ENCODE measurements at regions not wholly inside any gene's neighbourhood (a gene's known extent, or its start where the extent isn't known, plus 50 kb on each side); places are given as distances from the start of the nearest gene placed in this dataset.

DNA sequence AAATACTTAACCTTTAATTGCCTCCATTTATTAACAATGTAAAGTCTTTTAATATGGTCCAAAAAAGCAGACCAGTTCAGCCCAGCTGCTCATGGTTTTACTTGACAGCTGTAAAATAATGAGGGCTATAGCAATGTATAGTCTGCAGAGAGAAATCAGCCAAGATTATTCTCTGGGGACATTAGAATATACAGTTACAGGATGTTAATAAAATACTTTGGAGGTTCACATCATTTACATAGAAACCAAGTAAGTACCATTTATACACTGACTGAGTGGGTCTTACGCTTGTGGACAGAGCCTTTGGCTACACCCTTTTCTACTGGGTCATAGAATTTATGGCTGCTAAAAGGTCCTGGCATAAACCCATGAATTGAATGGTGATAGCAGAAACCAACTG lies 340.7 kb upstream of the CELF2 start:
- Mint-ChIP-seq H3K27ac (no peak overlapping the region), H3K27me3 (ENCODE audit: low read depth in 2 of 2) (peaks cover 0 to 6% of the 10 kb centered on the region in 2 donors), H3K9me3 (peaks cover 0 to 2% of the 10 kb centered on the region in 2 donors), H3K4me3 (no peak overlapping the region), H3K36me3 (no peaks in the 10 kb centered on the region), H3K4me1 (no peaks in the 10 kb centered on the region)
- ATAC-seq (no peak), DNase-seq (no peak)
- H3K27me3 ChIP-seq (ENCODE audit: control insufficient read depth, insufficient read depth, low read length) = no peaks in the 10 kb centered on the region
- no peak overlapping the region for H3K4me3 ChIP-seq (ENCODE audit: low read length)
- TF ChIP-seq, protein P1, sequence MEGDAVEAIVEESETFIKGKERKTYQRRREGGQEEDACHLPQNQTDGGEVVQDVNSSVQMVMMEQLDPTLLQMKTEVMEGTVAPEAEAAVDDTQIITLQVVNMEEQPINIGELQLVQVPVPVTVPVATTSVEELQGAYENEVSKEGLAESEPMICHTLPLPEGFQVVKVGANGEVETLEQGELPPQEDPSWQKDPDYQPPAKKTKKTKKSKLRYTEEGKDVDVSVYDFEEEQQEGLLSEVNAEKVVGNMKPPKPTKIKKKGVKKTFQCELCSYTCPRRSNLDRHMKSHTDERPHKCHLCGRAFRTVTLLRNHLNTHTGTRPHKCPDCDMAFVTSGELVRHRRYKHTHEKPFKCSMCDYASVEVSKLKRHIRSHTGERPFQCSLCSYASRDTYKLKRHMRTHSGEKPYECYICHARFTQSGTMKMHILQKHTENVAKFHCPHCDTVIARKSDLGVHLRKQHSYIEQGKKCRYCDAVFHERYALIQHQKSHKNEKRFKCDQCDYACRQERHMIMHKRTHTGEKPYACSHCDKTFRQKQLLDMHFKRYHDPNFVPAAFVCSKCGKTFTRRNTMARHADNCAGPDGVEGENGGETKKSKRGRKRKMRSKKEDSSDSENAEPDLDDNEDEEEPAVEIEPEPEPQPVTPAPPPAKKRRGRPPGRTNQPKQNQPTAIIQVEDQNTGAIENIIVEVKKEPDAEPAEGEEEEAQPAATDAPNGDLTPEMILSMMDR (IDR thresholded peaks at IDR 0.05) = no peak
- no peaks in the 10 kb centered on the region for H3K9me3 ChIP-seq (ENCODE audit: control insufficient read depth, insufficient read depth, low read length)
- 100% methylated on average over 1 of the region's 1 CpG for WGBS (ENCODE audit: insufficient coverage)
- intact Hi-C loops (cut with micrococcal nuclease) = no loop called here
- no peaks in the 10 kb centered on the region for H3K36me3 ChIP-seq (ENCODE audit: control insufficient read depth, insufficient read depth, low read length)
- H3K27ac ChIP-seq (ENCODE audit: low read length) = no peak overlapping the region
- no peaks in the 10 kb centered on the region for H3K4me1 ChIP-seq (ENCODE audit: control insufficient read depth, insufficient read depth, low read length)

GRCh38 chr10:10677479-10677878 lies 340.2 kb upstream of the CELF2 start:
- no peaks in the 10 kb centered on the region for H3K36me3 Mint-ChIP-seq
- peaks cover 0 to 2% of the 10 kb centered on the region in 2 donors for H3K9me3 Mint-ChIP-seq
- DNase-seq (peak in 1 of 2 donors; percentile 15), ATAC-seq (no peak)
- no peak overlapping the region for H3K4me3 Mint-ChIP-seq
- Histone ChIP-seq H3K36me3 (ENCODE audit: control insufficient read depth, insufficient read depth, low read length) (no peaks in the 10 kb centered on the region), H3K27ac (ENCODE audit: low read length) (no peak overlapping the region), H3K9me3 (ENCODE audit: control insufficient read depth, insufficient read depth, low read length) (no peaks in the 10 kb centered on the region), H3K4me3 (ENCODE audit: low read length) (no peak overlapping the region), H3K27me3 (ENCODE audit: control insufficient read depth, insufficient read depth, low read length) (no peaks in the 10 kb centered on the region), H3K4me1 (ENCODE audit: control insufficient read depth, insufficient read depth, low read length) (no peaks in the 10 kb centered on the region)
- 43% methylated on average over 3 of the region's 3 CpGs for WGBS (ENCODE audit: insufficient coverage)
- TF ChIP-seq, protein P1 (IDR thresholded peaks at IDR 0.05) = no peak
- H3K27ac Mint-ChIP-seq = no peak overlapping the region
- H3K4me1 Mint-ChIP-seq = no peaks in the 10 kb centered on the region
- intact Hi-C loops (cut with micrococcal nuclease) = no loop called here
- peaks cover 0 to 6% of the 10 kb centered on the region in 2 donors for H3K27me3 Mint-ChIP-seq (ENCODE audit: low read depth in 2 of 2)

DNA sequence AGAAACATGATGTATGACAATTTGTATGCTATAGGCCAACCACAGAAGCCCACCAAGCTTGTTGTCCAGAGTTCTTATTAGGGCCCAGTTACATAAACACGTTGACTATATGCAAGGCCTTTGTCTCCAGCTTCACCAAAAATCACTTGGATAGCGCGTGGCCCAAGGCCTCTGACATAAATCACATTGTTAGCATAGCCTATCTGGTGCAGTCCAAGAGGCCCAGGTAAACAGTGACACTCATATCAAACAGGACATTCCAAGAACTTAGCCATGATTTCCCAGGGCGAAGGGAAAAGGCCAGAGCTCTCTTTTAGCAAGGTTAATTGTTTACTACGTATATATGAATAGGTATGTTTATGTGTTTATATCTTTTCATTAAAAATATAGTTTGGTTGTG lies 337.2 kb upstream of the CELF2 start:
- no peaks in the 10 kb centered on the region for H3K27me3 Mint-ChIP-seq (ENCODE audit: low read depth in 2 of 2)

GRCh38 chr10:10684972-10685371 lies 332.7 kb upstream of the CELF2 start:
- no peak for ATAC-seq

More for the DNA sequence above, 337.2 kb upstream of the CELF2 start:
- 70% methylated on average over 3 of the region's 5 CpGs for WGBS (ENCODE audit: insufficient coverage)
- H3K9me3 ChIP-seq (ENCODE audit: control insufficient read depth, insufficient read depth, low read length) = no peaks in the 10 kb centered on the region
- no peaks in the 10 kb centered on the region for H3K36me3 ChIP-seq (ENCODE audit: control insufficient read depth, insufficient read depth, low read length)
- no peaks in the 10 kb centered on the region for H3K4me1 ChIP-seq (ENCODE audit: control insufficient read depth, insufficient read depth, low read length)
- intact Hi-C loops (cut with micrococcal nuclease) = no loop called here
- no peak overlapping the region for H3K27ac Mint-ChIP-seq
- H3K9me3 Mint-ChIP-seq = no peaks in the 10 kb centered on the region
- H3K4me1 Mint-ChIP-seq = no peaks in the 10 kb centered on the region
- no peak overlapping the region for H3K4me3 Mint-ChIP-seq
- no peak overlapping the region for H3K27ac ChIP-seq (ENCODE audit: low read length)
- no peaks in the 10 kb centered on the region for H3K27me3 ChIP-seq (ENCODE audit: control insufficient read depth, insufficient read depth, low read length)
- TF ChIP-seq, protein P1 (IDR thresholded peaks at IDR 0.05) = no peak
- no peak overlapping the region for H3K4me3 ChIP-seq (ENCODE audit: low read length)
- DNase-seq (no peak), ATAC-seq (no peak)
- H3K36me3 Mint-ChIP-seq = no peaks in the 10 kb centered on the region

More at GRCh38 chr10:10684972-10685371, 332.7 kb upstream of the CELF2 start:
- intact Hi-C loops (cut with micrococcal nuclease) = no loop called here
- Histone ChIP-seq H3K27me3 (ENCODE audit: control insufficient read depth, insufficient read depth, low read length) (no peaks in the 10 kb centered on the region), H3K4me1 (ENCODE audit: control insufficient read depth, insufficient read depth, low read length) (no peaks in the 10 kb centered on the region), H3K27ac (ENCODE audit: low read length) (no peak overlapping the region), H3K9me3 (ENCODE audit: control insufficient read depth, insufficient read depth, low read length) (no peaks in the 10 kb centered on the region), H3K36me3 (ENCODE audit: control insufficient read depth, insufficient read depth, low read length) (no peaks in the 10 kb centered on the region), H3K4me3 (ENCODE audit: low read length) (no peak overlapping the region)
- Mint-ChIP-seq H3K4me3 (no peak overlapping the region), H3K4me1 (peaks cover 4 to 5% of the 10 kb centered on the region in 2 donors), H3K36me3 (peaks cover 5% of the 10 kb centered on the region), H3K9me3 (no peaks in the 10 kb centered on the region), H3K27ac (no peak overlapping the region), H3K27me3 (ENCODE audit: low read depth in 2 of 2) (peaks cover 4 to 13% of the 10 kb centered on the region in 2 donors)
- DNase-seq = no peak
- TF ChIP-seq, protein P1 (IDR thresholded peaks at IDR 0.05) = no peak
- 53% methylated on average over 3 of the region's 4 CpGs for WGBS (ENCODE audit: insufficient coverage)
